ENCODE measurements at regions not wholly inside any gene's neighbourhood (a gene's known extent, or its start where the extent isn't known, plus 50 kb on each side); places are given as distances from the start of the nearest gene placed in this dataset.
"Not testable (repeated sequence)": the region's sequence is repeated elsewhere in the genome, so short reads cannot be mapped to it uniquely, and the experiment has no call there.

DNA sequence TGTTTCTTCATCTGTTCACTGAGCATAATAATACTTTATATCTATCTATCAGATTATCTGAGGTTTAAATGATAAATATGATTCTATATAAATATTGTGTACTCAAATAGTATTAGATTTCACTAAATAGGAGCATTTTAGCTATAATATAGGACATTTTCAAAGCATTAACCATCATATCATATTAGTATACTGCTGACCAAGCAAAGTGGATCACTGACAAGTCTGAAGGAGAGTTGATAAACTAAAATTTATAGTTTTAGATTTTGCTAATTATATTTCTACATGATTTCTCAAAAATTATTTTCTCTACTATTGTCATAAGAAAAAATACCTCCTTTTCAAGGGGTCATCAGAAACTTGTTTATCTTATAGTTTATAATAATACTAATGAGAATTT is 937.8 kb upstream of the LRATD1 start:
- DNase-seq (ENCODE audit: low spot score) = no peak

DNA sequence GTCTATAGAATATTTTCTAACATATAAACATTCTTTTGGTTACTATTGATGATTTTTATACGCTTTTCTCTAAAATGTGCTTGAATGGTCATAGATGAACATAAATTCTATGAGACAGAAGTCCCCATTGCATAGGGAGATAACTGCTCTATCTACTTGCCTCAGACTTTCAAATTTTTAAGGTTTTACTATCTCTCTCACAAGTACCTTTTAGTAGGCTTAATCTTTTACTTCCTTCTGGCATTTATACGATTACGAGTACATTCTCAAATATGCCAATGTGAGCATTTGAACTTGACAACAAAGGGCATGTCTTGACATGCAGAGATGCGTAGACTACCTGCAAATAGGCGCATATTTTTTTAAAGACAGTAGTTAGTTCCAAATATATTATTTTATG is 935.9 kb upstream of the LRATD1 start:
- DNase-seq (ENCODE audit: low spot score) = no peak

DNA sequence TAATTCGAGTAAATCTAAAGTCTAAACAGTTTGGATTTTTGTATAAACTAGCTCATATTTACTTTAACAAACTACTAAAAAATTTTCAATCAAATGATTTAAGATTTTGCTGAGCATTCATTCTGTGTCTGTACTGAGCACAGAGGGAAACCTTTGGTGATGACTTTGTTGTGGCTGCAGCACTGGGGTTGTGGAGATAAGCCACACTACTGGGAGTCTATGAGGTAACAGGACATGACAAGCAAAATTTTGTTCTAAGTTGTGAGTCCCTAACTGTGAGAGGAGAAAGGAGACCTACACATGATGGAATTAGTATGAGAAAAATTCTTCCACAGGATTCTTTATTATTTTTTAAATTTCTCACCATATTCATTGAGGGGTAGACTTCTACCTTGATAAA is 933.7 kb upstream of the LRATD1 start:
- DNase-seq (ENCODE audit: low spot score) = no peak

DNA sequence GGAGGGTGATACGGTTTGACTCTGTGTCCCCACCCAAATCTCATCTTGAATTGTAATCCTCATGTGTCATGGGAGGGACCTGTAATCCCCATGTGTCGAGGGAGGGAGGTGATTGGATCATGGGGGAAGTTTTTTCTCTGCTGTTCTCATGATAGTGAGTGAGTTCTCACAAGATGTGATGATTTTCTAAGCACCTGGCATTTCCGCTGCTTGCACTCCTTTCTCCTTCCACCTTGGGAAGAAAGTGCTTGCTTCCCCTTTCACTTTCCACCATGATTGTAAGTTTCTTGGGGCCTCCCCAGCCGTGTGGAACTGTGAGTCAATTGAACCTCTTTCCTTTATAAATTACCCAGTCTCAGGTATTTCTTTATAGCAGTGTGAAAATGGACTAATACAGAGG is 932.6 kb upstream of the LRATD1 start:
- DNase-seq (ENCODE audit: low spot score) = not testable (repeated sequence)

DNA sequence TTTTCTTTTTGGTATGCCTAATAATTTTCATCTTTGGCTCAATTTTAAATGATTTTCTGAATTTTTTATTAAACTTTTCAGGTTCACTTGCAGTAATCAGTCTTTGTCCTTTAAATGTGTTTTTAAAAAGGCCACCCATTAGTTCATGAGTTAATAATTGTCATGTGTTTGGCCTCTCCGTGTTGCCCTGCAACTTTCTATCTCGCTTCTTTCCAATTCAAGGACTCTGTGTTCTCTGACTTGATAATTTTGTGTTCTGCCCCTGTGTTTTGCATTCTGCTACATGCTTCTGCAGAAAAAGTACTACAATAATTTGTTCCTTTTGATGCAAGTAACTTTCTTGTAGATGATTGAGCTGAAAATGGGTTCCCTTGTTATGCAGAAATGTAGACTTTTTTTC is 921.4 kb upstream of the LRATD1 start:
- DNase-seq (ENCODE audit: low spot score) = no peak

DNA sequence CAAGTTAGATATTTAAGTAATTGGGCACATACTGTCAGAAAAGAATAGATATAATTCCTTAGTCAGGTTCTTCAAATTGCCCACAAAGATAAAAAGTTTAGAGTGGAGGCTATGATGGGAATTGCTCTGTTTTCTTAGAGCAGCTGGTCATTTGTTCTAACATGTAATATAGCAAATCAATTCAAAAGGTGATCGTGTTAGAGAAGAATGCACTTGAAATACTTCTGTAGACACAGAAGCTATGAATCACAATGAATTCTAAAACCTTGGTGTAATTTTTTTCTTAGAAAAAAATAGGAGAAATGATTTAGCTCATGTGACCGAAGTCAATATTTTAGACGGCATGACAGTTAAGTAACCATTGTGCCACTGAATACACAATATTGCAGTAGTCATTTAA is 918.1 kb upstream of the LRATD1 start:
- DNase-seq (ENCODE audit: low spot score) = no peak

DNA sequence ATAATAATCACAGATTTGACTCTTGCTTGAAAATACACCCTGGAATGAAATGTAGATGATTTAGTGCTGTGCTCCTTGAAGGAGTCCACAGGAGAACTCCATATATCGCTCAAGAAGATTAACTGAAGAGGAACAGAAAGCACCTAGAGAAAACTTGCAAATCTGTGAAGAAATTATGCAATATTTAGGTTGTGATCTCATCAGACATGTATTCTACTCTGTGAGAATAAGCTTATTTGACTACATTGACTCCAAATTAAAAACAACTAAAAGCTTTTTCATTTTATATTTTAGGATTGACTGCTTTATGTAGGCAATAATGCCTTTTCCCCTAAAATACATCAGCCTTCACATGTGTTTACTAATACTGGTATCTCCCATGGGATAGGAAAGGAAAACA is 906.6 kb upstream of the LRATD1 start:
- no peak for DNase-seq (ENCODE audit: low spot score)

DNA sequence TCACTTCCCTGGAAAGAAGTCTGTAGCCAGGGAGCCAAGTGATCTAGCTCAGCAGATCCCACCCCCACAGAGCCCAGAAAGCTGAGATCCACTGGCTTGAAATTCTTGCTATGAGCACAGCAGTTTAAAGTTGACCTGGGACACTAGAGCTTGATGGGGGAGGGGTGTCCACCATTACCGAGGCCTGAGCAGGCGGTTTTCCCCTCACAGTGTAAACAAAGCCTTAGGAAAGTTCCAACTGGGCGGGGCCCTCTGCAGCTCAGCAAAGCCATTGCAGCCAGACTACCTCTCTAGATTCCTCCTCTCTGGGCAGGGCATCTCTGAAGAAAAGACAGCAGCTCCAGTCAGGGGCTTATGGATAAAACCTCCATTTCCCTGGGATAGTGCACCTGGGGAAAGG is 887.2 kb upstream of the LRATD1 start:
- no peak for DNase-seq (ENCODE audit: low spot score)

DNA sequence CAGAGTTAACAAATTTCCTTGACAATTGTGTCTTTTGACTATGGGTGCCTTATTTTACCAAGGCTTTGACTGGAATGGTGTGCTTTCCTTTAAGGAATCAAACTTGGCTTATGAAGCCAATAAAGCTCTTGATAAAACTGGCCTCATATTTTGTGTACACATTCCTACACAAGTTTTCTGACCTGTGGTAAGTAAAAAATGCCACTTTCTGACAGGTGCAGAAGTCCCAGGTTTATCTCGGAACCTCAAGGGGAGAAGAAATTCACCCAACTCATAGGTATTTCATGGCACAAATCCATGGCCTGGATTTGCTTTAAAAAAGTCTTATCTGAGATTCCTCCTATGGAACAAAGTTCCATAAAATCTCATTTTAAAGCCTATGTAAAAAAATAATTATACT is 880.6 kb upstream of the LRATD1 start:
- no peak for DNase-seq (ENCODE audit: low spot score)

DNA sequence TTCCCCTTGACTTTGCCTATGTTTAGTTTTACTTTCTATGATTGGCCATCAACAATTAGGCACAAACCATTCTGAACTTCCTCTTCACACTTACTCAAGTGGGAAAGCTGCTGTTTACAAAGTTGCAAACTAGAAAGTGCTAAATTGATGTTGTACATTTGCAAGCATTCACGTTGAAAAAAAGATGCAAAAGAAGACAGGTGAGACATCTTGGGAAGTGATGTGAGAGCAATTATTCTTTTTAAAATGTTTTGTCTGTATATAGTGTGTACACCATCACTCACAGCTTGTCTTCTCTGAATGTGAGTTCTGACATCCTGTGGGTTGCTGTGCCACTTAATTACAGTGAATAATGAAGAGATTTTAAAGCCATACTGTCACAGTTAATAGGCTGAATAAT is 874.1 kb upstream of the LRATD1 start:
- no peak for DNase-seq (ENCODE audit: low spot score)

DNA sequence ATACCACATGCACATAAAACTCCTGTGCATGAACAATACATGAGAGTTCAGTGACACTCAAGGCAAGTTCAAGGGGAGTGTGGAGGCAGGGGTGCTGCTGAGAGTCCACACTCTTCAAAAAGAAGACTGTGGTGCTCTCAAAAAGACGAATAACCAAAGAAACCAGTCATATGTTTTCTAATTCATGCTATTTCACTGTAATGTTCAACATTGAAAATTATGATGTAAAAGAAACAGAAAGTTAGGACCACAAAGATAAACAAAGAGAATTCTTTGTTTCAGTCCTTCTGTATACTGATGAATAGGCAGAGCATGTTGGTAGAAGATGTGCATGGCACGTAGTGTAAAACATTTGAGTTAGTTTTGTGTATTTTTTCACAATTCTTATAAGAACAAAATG is 864.2 kb upstream of the LRATD1 start:
- no peak for DNase-seq (ENCODE audit: low spot score)

DNA sequence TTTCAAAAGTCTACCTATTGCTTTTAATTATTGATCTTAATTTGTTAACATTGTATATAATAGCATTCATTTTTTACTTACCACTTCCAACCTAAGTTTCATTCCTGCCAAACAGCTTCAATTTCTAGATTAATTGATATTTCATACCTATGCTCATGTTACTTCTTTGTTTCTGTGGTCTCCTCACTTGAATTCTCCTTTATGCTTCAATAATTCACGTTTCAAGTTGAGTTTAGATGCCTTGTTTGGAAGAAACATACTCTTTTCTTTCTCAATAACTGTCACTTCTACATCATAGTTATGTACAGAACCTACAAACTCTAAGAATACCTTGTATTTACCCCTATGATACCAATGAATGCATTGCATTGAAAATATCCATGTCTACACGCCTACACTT is 862.2 kb upstream of the LRATD1 start:
- no peak for DNase-seq (ENCODE audit: low spot score)

DNA sequence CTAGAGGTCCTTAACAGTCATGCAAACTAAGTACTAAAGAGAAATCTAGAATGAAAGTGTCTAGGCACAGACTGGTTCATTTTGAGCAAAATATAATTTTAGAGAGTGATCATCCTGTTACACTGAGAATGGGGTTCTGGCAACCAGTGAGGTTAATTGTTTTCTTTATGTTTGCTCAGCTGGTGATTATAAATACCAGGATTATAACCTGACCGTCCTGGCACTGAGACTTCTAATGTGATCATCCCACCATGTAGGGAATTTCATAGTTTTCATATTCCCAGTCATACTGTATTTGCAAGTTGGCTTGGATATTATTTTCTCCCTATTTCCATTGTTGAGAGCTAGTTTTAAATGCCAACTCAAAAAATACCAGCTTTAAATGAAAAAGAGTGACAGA is 852.5 kb upstream of the LRATD1 start:
- DNase-seq (ENCODE audit: low spot score) = no peak

DNA sequence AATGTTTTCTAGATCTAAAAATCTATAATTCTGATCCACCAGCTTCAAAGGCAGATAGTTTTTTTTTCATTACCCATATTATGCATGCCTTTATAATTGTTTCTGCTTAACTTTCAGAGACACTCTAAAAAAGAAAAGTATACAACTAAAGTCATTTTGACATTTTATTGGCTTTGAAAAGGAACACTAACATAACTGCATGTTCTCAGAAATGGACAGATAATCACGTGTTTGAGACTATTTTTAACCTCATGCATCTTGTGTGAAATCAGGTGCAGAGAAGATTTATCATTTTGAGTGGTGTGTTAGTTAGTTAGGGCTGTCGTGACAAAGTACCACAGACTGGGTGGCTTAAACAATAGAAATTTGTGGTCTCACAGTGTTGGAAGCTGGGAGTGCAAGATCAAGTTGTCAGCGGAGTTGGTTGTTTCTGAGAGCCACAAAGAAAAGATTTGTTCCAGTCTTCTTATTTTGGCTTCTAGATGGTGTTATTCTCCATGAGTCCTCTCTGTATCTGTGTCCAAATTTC is 841.4 kb upstream of the LRATD1 start:
- no peak for DNase-seq (ENCODE audit: low spot score)

DNA sequence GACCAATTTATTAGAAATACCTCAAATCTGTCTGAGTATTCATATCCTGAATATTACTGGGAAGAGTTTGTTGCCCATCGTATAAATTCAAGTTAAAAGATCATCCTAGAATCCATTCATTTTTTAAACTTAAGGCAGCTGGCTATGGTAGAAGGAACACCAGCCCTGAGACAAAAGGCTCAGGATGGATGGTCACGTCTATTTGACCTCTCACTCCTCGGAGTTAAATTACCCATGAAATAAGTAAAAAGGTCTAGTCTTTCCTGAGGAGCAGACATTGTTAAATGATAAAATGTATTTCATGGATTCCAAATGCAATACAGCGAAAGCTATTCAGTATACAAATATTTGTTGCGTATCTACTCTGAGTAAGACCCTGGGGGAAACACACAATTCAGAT is 826.0 kb upstream of the LRATD1 start:
- no peak for DNase-seq (ENCODE audit: low spot score)

DNA sequence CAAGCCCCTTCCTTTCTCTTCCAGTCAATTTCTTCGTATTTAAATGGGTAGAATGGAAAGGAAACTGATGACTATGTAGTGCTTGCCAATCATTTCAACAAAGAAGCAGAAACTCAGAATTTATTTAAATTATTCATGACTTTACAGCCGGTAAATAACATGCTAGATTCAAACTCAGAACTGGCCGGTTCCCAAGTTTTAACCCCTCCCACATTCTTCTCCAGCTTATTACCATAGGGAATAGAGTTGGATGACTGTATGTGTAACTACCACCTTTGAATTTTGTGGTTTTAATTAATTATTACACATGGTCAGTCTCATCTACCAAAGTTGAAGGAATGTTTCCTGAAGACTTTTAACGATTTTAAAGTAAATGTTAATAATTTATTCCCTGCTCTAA is 819.3 kb upstream of the LRATD1 start:
- DNase-seq (ENCODE audit: low spot score) = no peak

DNA sequence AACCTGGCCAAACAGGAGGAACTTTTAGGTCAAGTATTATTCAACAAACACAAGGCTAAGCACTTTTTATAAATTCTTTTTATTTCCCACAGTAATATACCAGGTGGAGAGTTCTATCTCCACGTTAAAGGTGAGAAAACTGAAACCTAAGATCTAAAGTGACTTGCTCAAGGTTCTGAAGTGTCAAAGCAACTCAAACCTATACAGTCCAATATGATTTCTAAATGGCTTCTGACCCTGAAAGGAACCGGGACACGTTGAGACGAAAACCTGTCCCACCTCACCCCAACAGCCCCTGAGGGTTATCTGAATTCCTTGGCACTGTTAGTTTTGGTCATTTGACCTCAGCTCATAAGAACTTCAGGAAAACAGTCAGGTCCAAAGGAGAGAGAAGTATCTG is 814.5 kb upstream of the LRATD1 start:
- no peak for DNase-seq (ENCODE audit: low spot score)

DNA sequence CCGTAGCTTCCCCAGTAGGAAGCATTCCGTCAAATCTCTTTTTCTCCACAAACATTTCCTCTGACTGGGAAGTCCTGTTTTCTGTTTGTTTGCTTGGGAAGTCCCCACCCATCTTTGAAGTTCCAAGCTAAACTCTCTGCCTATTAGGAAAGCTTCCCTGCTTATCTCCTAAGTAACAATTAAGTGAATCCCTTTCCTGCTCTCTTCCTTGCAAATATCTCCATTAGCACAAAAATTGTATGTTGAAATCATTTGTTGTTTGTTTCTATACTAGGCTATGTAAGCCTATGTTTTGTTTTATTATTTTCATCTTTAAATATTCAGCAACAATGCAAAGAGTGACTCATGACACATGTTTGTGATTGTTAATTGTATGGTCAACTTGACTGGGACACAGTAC is 812.6 kb upstream of the LRATD1 start:
- DNase-seq (ENCODE audit: low spot score) = no peak

DNA sequence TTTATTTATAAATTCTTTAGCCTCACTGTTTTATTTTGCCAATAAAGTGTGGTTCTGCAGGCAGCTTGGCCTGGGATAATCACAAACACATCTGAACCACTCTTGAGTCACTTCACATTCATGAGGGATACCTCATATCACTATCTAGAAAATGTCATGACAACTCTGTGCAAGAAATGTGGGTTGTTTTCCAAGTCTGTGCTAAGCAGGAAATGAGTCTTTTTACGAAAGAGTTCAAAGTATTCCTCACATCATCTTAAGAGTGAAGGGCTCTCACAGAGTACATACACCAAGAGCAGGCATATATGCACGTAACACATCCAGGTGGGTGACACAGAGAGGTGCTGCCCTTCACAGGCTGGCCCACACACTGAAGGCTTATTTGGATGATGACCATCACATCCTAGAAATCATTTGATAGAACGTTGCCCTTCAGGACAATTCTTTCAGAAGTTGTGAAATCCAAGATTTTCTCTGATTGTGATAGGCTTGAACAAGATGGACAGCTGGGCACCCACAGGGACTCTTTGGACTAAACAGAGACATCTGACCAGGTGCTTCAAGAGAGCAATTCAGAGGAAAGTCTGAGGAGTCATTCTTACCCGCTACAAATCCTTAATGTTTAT is 811.1 kb upstream of the LRATD1 start:
- peak; percentile 12 for DNase-seq (ENCODE audit: low spot score)

DNA sequence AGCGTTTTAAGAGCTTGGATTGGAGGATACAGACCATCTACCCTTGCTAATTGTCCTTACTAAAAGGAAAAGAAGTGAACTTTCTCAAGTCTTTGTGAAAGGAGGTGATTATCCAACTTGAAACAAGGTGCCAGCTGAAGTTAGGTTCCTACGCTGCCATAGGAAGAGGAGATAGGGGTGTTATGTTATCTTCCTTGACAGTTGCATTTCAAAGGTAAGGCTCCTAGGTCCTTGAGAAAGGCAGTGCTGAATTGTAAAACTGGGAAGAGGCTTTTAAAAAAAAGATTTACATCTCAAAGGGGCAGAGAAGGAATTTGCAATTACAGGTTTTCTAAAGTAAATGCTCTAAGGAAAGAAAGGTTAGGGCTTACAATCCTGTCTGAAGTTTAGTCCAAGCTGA is 810.2 kb upstream of the LRATD1 start:
- no peak for DNase-seq (ENCODE audit: low spot score)

DNA sequence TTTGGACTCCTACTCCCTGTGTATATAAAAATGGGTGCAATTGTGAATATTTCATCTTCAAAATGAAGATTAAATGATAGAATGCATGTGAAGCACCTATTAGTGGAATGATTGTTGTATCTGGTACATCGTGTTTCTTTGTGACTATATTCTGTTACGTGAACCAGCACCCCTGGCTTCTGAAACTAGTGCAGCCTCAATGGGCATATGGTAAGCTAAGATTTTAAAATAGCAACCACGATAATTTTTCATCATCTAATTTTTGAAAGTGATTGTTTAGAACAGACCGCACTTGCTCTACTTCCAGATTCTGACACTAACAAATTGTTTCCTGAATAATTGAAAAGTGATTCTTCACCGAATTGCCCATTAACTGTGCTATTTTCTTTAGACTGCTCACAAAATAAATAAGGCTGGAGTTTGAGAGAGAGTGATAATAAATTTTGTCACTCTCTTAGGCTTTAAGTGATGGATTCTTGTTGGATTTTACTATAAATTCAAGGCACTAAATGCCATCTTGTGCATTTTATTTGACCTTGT is 806.1 kb upstream of the LRATD1 start:
- DNase-seq (ENCODE audit: low spot score) = no peak

DNA sequence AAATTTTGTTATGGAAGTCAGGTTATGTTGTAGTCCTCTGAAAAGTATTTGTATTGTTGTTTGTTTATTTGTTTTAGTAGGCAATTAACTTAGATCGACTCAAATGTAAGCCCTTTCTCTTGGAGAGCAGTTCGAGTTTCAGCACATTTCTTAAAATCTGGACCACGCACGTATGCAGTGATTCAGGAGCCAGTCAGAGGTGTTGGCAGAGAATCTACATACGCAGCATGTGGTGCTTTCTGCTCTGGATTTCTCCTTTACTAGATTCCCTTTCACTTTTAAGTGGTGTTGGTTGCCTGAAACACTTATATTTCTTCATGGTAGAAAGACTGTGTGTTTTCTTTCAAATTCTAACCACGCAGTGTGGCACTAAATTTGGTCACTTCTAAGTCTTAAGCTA is 773.9 kb upstream of the LRATD1 start:
- no peak for DNase-seq (ENCODE audit: low spot score)

DNA sequence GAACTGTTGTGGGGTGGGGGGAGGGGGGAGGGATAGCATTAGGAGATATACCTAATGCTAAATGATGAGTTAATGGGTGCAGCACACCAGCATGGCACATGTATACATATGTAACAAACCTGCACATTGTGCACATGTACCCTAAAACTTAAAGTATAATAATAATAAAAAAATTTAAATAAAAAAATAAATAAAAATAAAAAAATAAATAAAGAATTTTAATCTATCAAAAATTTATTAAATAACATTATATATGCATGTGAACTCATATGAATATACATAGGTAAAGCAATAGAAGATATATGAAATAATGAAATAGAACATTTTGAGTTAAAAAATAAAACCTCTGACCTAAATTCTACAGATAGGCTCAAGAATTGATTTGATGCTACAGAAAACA is 764.2 kb upstream of the LRATD1 start:
- DNase-seq (ENCODE audit: low spot score) = not testable (repeated sequence)

DNA sequence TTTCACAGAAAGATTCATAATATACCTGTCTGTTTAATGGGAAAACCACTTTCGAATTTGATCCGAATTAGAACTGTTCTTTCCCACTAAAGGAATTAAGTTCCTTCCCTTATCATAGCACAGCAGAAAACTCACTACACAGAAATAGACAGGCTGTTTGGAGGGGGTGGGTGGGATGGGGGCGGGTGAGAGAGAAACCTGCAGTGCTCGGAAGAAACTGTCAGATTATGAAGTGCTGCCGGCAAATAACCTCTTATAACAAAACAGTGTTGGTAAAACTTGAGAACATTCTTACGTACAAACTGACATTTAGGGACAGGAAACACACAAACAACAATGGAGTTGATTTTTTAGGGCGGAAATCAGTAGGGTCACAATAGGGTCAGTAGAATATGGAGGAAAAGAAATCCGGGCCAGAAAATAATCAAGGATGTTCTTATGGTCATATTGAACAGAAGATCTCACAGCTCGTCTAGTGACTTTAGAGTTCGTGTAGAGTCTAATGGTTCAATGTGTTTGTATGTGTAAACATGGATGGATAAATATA is 756.0 kb upstream of the LRATD1 start:
- no peak for DNase-seq (ENCODE audit: low spot score)

Data from GM03348 (cell line).